ENCODE measurements at regions not wholly inside any gene's neighbourhood (a gene's known extent, or its start where the extent isn't known, plus 50 kb on each side); places are given as distances from the start of the nearest gene placed in this dataset.

DNA sequence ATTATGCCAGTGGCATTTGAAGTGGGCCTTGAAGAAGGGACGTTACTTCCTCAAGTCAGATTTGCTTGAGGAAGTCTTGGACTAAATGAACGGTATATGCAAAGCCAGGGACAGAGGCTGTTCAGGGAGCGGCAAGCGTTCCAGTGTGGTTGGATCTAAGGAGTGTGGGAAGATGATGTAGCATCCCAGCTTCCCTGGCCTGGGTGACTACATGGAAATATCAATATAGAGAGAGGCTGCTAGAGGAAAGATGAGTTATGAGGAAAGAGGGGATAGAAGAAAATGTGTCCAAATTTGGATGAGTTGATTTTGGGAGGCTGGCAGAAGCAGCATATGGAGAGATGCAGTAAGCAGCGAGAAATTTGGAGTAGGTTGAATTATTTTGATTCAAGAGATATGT lies 432.5 kb upstream of the TENM3 start:
- no peak for TF ChIP-seq RFX5 (IDR thresholded peaks at IDR 0.05; ENCODE audit: low read depth, low read length)
- TF ChIP-seq, protein P1, sequence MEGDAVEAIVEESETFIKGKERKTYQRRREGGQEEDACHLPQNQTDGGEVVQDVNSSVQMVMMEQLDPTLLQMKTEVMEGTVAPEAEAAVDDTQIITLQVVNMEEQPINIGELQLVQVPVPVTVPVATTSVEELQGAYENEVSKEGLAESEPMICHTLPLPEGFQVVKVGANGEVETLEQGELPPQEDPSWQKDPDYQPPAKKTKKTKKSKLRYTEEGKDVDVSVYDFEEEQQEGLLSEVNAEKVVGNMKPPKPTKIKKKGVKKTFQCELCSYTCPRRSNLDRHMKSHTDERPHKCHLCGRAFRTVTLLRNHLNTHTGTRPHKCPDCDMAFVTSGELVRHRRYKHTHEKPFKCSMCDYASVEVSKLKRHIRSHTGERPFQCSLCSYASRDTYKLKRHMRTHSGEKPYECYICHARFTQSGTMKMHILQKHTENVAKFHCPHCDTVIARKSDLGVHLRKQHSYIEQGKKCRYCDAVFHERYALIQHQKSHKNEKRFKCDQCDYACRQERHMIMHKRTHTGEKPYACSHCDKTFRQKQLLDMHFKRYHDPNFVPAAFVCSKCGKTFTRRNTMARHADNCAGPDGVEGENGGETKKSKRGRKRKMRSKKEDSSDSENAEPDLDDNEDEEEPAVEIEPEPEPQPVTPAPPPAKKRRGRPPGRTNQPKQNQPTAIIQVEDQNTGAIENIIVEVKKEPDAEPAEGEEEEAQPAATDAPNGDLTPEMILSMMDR (conservative IDR thresholded peaks at IDR 0.05; ENCODE audit: low read depth, low read length): no peak
- TF ChIP-seq CEBPB (IDR thresholded peaks at IDR 0.05; ENCODE audit: low read depth, low read length): no peak
- TF ChIP-seq, protein P2, sequence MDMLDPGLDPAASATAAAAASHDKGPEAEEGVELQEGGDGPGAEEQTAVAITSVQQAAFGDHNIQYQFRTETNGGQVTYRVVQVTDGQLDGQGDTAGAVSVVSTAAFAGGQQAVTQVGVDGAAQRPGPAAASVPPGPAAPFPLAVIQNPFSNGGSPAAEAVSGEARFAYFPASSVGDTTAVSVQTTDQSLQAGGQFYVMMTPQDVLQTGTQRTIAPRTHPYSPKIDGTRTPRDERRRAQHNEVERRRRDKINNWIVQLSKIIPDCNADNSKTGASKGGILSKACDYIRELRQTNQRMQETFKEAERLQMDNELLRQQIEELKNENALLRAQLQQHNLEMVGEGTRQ (IDR thresholded peaks at IDR 0.05; ENCODE audit: low read depth, low read length): no peak
- no peak for TF ChIP-seq POLR2A (IDR thresholded peaks at IDR 0.05; ENCODE audit: low read depth, low read length)
- TF ChIP-seq MXI1 (IDR thresholded peaks at IDR 0.05; ENCODE audit: borderline replicate concordance, low read depth, low read length): no peak

Measured in IMR-90 (cell line).